Left cardiac atrium (tissue), 4 donors: ENCODE measurements at regions not wholly inside any gene's neighbourhood (a gene's known extent, or its start where the extent isn't known, plus 50 kb on each side); places are given as distances from the start of the nearest gene placed in this dataset.
"Not testable (repeated sequence)": the region's sequence is repeated elsewhere in the genome, so short reads cannot be mapped to it uniquely, and the experiment has no call there.

ENCODE experiments used
- ATAC-seq, 2 donors: fragments of 200-7000 bp; cut with Tn5 transposase; one replicate each; pipeline ENCODE4 v1.9.1; 2020; ENCODE audit warnings: mild to moderate bottlenecking in 2 of 2, moderate library complexity in 2 of 2
- DNase-seq: peaks from one replicate; pipeline ENCODE4 v3.0.0-alpha.2; 2020
- intact Hi-C, 2 donors: fragments of 100-400 bp; cut with DNase I; formaldehyde crosslinking; loops; one replicate each; pipeline versions ENCODE4 v1.14.1 to v1.15.1; 2022 to 2023
- donor health status: DM: no; HTN: yes; CAD: no.
- donor health status: DM: no; HTN: yes; CAD: no; lungs with severe emphysema.
- donor health status: DM: yes; HTN: yes; CAD: no.
- donor health status: Dilated cardiomyopathy.

GRCh38 chrX:121165930-121166359 is 118.5 kb downstream of the GLUD2 start:
- ATAC-seq, result no peak
- DNase-seq, result no peak
- intact Hi-C loops, result no loop called here

- ATAC-seq (no peak), DNase-seq (no peak)
- intact Hi-C loops, result no loop called here
Measured at GRCh38 chrX:121169099-121170035, 122.0 kb downstream of the GLUD2 start.

GRCh38 chrX:121172703-121173102 is 125.3 kb downstream of the GLUD2 start:
- DNase-seq (no peak), ATAC-seq (no peak)
- intact Hi-C loops, result no loop called here

GRCh38 chrX:121179972-121180371 is 132.6 kb downstream of the GLUD2 start:
- DNase-seq, result no peak
- intact Hi-C loops, result no loop called here
- ATAC-seq, result no peak

GRCh38 chrX:121191779-121192178 is 144.4 kb downstream of the GLUD2 start:
- intact Hi-C loops, result no loop called here
- ATAC-seq, result no peak
- DNase-seq, result no peak

GRCh38 chrX:121195719-121196118 is 148.3 kb downstream of the GLUD2 start:
- DNase-seq (no peak), ATAC-seq (no peak)
- intact Hi-C loops, result no loop called here

- intact Hi-C loops, ATAC-seq, DNase-seq: not testable (repeated sequence)
Measured at GRCh38 chrX:121196872-121197444, 149.5 kb downstream of the GLUD2 start.

- intact Hi-C loops, result no loop called here
- no peak for ATAC-seq
- no peak for DNase-seq
Measured at GRCh38 chrX:121208563-121208962, 161.2 kb downstream of the GLUD2 start.

- DNase-seq, result no peak
- intact Hi-C loops, result no loop called here
- no peak for ATAC-seq
Measured at GRCh38 chrX:121216641-121217374, 169.4 kb downstream of the GLUD2 start.

- intact Hi-C loops, result no loop called here
Measured at GRCh38 chrX:121221322-121221977, 174.0 kb downstream of the GLUD2 start.

GRCh38 chrX:121227888-121228287 is 180.5 kb downstream of the GLUD2 start:
- ATAC-seq (no peak), DNase-seq (no peak)
- intact Hi-C loops, result no loop called here

More at GRCh38 chrX:121221322-121221977, 174.0 kb downstream of the GLUD2 start:
- ATAC-seq (no peak), DNase-seq (no peak)

GRCh38 chrX:121231566-121232358 is 184.4 kb downstream of the GLUD2 start:
- ATAC-seq (no peak), DNase-seq (no peak)
- intact Hi-C loops, result no loop called here

- intact Hi-C loops, result no loop called here
- ATAC-seq (no peak), DNase-seq (no peak)
Measured at GRCh38 chrX:121236040-121236439, 188.6 kb downstream of the GLUD2 start.

- ATAC-seq (no peak), DNase-seq (no peak)
- intact Hi-C loops, result no loop called here
Measured at GRCh38 chrX:121238093-121238492, 190.7 kb downstream of the GLUD2 start.

GRCh38 chrX:121244511-121244910 is 197.1 kb downstream of the GLUD2 start:
- DNase-seq, result no peak
- intact Hi-C loops, result no loop called here
- no peak for ATAC-seq

GRCh38 chrX:121245763-121246162 is 198.4 kb downstream of the GLUD2 start:
- no peak for ATAC-seq
- DNase-seq, result no peak
- intact Hi-C loops, result no loop called here

- ATAC-seq (no peak), DNase-seq (no peak)
- intact Hi-C loops, result no loop called here
Measured at GRCh38 chrX:121254336-121254735, 206.9 kb downstream of the GLUD2 start.

GRCh38 chrX:121256647-121257046 is 209.2 kb downstream of the GLUD2 start:
- no peak for DNase-seq
- ATAC-seq, result peak in 1 of 2 donors; percentile 26
- intact Hi-C loops, result no loop called here

- intact Hi-C loops, result no loop called here
- DNase-seq (no peak), ATAC-seq (no peak)
Measured at GRCh38 chrX:121258545-121258944, 211.1 kb downstream of the GLUD2 start.
